ENCODE measurements at regions not wholly inside any gene's neighbourhood (a gene's known extent, or its start where the extent isn't known, plus 50 kb on each side); places are given as distances from the start of the nearest gene placed in this dataset.
"Not testable (repeated sequence)": the region's sequence is repeated elsewhere in the genome, so short reads cannot be mapped to it uniquely, and the experiment has no call there.

- TF ChIP-seq CTCF (IDR thresholded peaks at IDR 0.05; ENCODE audit: control insufficient read depth, extremely low read depth, insufficient read depth): peak; percentile 18; the same call in 1 of the 2 replicates
- no peak for DNase-seq (ENCODE audit: low read depth)
- H3K4me3 ChIP-seq (ENCODE audit: low read depth, low read length): no peak overlapping the region
Measured at GRCh38 chr13:72565893-72566292, 161.5 kb downstream of the MZT1 start.

- no peak overlapping the region for H3K4me3 ChIP-seq (ENCODE audit: low read depth, low read length)
- no peak for DNase-seq (ENCODE audit: low read depth)
- TF ChIP-seq CTCF (IDR thresholded peaks at IDR 0.05; ENCODE audit: control insufficient read depth, extremely low read depth, insufficient read depth): no peak
Measured at GRCh38 chr13:72562686-72563085, 164.7 kb downstream of the MZT1 start.

DNA sequence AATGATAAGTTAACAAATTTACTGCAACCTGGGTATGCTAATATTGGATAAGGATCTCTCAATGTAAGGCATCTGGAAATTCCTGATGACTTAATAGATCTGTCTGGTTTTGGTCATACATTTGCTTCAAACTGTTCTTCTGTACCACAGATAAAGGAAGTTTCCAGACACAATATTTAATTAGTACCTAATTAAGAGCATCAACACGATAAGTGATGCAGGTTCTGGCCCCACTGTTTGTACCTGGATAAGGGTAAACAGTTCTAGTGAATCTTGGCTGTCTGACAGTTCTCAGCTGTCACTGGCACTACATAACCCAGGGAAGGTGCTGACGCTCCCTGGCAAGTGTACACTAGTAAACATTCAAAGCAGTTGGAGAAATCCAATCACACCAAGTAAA lies 165.6 kb downstream of the MZT1 start:
- no peak for TF ChIP-seq CTCF (IDR thresholded peaks at IDR 0.05; ENCODE audit: control insufficient read depth, extremely low read depth, insufficient read depth)
- no peak overlapping the region for H3K4me3 ChIP-seq (ENCODE audit: low read depth, low read length)
- peak; percentile 32 for DNase-seq (ENCODE audit: low read depth)

GRCh38 chr13:72559716-72560115 lies 167.7 kb downstream of the MZT1 start:
- H3K4me3 ChIP-seq (ENCODE audit: low read depth, low read length): no peak overlapping the region
- DNase-seq (ENCODE audit: low read depth): no peak
- no peak for TF ChIP-seq CTCF (IDR thresholded peaks at IDR 0.05; ENCODE audit: control insufficient read depth, extremely low read depth, insufficient read depth)

DNA sequence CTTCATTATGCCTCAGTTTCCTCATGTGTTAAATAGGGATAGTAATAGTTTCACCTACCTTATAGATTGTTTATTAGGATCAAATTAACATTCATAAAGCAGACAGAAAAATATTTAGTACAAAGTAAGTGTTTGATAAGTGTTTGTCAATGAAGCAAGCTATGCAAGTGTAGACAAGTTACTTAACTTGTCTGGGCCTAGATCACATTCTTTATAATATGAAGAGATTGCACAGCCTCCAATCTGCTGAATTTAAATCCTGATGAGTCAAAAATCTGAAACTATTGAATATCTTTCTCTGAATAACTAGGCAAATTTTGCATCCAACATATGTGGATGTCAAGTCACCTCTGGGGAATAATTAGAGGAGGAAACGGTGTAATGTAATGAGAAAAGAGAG lies 170.5 kb downstream of the MZT1 start:
- no peak for TF ChIP-seq CTCF (IDR thresholded peaks at IDR 0.05; ENCODE audit: control insufficient read depth, extremely low read depth, insufficient read depth)
- no peak overlapping the region for H3K4me3 ChIP-seq (ENCODE audit: low read depth, low read length)
- DNase-seq (ENCODE audit: low read depth): no peak

- no peak overlapping the region for H3K4me3 ChIP-seq (ENCODE audit: low read depth, low read length)
- no peak for TF ChIP-seq CTCF (IDR thresholded peaks at IDR 0.05; ENCODE audit: control insufficient read depth, extremely low read depth, insufficient read depth)
- DNase-seq (ENCODE audit: low read depth): no peak
Measured at GRCh38 chr13:72555601-72556000, 171.8 kb downstream of the MZT1 start.

- no peak overlapping the region for H3K4me3 ChIP-seq (ENCODE audit: low read depth, low read length)
- DNase-seq (ENCODE audit: low read depth): no peak
- TF ChIP-seq CTCF (IDR thresholded peaks at IDR 0.05; ENCODE audit: control insufficient read depth, extremely low read depth, insufficient read depth): no peak
Measured at GRCh38 chr13:72552731-72553130, 174.7 kb downstream of the MZT1 start.

- H3K4me3 ChIP-seq (ENCODE audit: low read depth, low read length); DNase-seq (ENCODE audit: low read depth): not testable (repeated sequence)
Measured at GRCh38 chr13:72545895-72546294, 181.5 kb downstream of the MZT1 start.

All from LNCaP clone FGC (cell line).